NCI-H2196 treated with DMSO at 0.1 percent for 48 hours (cell line): ENCODE measurements at regions not wholly inside any gene's neighbourhood (a gene's known extent, or its start where the extent isn't known, plus 50 kb on each side); places are given as distances from the start of the nearest gene placed in this dataset.

Source experiments
- DNase-seq: peaks from one replicate; lab custom pipeline; 2025; ENCODE audit not compliant: unreplicated experiment; lab: John Stamatoyannopoulos, UW

DNA sequence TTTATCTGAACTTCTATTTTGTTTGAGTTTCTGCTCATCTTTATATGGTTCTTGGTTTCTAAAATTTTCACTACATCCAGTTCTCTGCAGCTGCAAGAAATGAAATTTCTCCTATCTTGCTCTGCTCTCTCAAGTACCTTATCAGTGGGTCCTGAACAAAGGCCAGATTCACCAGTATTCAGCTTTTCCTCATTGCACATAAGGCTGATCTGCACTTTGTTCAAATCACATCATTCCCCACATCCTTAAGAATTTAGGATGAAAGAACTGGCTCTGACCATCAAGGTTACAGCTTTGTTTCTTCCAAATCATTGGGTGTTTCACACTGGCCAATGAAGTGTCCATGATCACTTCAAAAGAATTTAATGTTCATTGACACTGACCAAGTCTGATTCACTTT, 211.4 kb downstream of the GRIN2B start:
- DNase-seq: no peak

DNA sequence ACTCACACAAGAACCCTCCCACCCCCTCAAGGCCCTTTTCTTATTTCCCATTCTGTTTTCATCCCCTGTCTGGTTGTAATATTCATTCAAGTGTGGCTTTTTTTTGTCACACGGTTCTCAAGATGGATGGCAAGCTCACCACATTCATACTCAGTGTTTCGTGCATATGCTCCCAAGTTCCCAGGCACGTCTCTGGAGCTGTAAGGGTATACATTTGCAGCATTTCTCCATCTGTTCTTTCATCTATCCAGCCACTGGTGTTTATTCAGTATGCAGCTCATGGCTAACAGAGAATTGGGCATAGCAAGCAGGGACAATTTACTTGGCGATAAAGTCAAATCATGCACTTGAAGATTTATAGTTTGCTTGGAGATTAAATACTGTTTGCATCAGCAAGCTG, 212.1 kb downstream of the GRIN2B start:
- DNase-seq: no peak

DNA sequence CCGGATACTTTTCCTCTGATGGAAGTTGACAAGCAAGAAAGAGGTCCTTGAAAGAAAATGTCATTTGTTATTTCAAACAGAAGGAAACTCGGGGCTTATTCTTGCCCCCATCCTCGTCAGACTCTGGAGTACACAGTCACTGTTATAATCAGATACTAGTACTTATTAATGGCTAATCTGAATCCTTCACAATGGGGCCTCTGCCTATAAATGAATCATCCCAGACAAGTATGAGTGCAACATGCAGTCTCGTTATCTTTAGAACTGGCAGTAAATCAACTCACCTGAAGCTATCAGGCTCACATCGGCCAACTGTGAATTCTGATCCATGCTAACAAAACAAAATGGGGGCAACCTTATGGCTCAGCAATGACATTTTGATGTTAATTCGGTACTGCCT, 216.7 kb downstream of the GRIN2B start:
- DNase-seq: no peak

DNA sequence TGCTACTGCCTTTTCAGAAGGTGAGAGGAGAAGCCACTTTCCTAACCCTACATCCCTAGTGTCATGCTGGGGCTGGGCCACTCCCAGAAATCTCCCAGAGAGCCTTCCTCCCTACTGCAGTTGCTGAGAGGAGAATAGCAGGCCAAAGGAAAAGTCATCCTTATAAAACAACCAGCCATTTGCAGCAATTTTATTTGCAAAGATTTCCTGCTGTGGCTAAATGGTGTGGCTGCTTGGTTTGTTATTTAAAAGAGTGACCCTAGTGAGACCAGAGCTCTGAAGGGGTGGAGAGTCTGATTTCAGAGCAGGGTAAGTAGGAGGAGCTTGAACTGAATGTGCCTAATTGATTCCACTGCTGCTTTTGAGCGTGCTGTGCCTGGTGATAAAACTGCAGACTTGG, 232.0 kb downstream of the GRIN2B start:
- no peak for DNase-seq

DNA sequence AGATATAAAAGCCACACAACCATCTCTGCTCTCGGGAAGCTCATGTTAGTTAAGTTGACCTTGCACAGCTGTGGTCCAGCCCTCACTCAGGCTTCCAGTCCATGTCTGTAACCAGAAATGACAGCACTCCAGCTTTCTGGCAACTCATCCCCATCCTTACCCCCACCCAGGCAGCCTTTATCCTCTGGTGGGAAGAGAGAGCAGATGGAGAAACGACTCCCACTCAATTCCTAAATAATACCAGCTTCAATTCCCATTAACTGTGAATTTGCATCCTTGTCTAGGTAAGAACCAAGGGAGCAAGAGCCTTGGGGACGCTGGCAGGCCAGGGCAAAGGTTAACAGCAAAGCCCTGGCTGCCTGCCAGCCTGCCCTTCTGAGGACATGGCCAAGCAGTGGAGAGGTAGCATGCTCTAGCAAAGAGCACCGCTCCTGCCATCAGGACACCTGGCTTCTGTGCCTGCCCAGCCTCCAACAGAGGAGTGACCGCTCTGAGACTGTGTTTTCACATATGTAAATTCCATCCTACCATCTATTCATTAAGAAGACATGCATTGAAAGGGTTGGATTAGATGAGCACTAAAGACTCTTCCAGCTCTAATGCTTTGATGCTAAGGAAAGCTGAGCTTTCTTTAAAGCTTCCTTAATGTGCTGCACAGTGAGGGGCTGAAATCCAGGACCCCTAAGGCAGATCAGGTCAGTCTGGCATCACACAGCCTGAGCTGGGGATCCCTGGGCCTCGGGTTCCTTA, 236.1 kb downstream of the GRIN2B start:
- DNase-seq: no peak

DNA sequence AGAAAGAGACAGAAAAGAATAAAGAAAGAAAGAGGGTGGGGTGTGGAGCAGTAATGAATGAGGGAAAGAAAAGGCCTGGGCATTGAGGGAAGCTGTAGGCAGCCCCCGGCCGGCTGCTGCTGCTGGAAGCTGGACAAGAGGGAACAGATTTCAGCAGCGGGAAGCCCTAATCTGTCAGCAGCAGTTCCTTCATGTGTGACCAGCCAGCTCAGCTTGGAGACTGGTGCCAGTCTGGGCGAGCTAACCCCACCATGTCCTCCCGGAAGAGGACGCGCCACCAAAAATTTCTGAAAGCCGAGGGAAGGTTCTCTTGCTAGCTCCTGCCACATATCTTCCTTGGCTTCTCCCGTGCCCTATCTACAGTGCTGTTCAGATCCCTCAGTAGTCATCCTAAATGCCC, 236.8 kb downstream of the GRIN2B start:
- no peak for DNase-seq

DNA sequence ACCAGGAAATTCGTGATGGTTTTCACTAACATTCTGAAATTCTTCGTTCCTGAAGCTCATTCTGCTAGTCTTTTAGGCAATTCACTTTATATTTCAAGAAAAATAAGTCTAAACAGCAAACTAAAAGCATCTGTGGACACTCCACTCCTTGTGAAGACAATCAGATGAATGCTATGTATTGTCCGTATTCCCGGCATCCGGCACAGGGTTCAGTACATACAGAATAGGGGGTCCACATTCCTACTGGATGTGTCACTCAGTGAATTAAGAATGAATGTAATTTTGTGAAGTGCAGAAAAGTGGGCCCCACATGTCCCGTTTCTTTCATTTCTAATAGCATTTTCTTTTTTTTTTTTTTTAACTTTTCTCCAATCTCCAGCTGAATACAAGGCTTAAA, 241.3 kb downstream of the GRIN2B start:
- no peak for DNase-seq

DNA sequence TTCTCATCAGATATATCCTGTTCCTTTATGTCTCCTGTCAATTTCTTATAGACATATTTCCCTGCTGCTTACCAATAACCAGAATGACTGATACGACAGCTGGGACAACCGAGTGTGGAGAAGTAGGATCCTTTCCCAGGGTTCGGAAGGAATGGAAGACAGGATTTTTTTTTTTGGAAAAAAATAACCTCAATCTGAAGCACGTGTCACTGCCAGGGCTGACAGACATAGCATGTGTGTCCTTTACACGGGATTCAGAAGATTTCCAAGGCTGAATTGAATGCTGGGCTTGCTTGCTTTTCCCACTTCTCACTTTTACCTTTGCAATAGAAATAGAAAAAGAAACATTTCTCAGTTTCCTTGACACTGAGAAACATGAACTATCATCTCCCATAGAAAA, 245.7 kb downstream of the GRIN2B start:
- DNase-seq: no peak

DNA sequence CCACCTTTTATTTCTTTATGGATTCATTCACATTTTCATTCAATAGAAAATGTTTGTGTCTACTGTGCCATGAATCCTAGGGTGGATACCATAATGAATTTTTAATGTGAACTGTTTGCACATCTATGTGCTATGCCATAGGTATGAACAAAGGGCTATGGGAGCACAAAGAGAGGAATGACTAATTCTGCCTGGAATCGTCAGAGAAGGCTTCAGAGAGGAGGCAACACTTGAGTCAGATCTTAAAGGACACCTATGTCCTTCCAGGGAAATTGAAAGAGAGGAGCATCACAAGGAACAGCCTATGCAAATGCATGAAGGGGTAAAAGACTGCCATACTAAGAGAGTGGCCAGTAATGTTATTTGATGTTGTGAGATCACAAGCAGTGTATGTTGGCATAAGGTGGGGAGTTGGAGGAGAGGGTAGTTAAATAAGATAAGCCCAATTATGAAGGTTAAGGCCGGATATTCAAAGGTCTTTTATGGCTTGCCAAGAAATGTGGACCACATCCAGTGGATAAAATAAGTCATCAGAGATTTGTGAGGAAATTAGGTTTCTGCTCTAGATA, 246.7 kb downstream of the GRIN2B start:
- no peak for DNase-seq

DNA sequence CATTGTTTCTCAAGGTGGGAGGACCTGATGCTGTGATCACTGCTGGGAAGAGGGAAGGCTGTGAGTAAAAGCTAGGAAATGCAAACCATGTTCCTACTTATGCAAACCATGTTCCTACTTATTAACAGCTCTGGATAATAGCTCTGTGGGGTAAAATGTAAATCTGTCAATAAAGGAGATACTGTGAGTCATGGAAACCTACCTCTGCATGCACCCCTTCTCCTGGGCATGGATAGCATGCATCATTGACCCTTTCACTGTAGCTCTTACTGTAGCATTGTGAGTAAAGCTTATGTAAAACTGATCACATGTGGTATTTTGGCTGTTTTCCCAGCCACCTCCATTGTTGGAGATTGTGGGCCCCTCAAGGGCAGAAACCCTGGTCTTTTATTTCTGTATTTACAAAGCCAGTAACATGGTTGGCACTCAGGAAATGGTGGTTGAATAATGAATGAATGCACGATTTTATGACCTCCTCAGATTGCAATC, 253.7 kb downstream of the GRIN2B start:
- DNase-seq: peak; percentile 16

DNA sequence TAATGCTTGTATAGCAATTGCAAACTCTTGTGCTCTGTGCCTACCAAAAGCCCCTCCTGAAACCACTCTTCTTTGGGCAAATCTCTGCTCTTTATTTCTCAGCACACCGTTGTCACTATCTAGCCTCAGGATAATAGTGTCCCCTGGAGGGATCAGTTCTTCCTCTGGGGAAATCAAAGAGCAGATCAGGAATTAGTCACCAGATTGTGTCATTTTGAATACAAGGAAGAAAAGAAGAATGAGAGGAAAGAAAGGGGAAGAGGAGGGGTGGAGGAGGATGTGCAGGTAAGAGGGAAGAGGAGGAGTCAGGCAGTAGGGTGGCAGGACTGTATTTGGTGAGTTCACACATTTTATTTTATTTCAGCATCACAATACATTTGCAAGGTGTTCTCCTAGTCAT, 256.4 kb downstream of the GRIN2B start:
- DNase-seq: no peak

DNA sequence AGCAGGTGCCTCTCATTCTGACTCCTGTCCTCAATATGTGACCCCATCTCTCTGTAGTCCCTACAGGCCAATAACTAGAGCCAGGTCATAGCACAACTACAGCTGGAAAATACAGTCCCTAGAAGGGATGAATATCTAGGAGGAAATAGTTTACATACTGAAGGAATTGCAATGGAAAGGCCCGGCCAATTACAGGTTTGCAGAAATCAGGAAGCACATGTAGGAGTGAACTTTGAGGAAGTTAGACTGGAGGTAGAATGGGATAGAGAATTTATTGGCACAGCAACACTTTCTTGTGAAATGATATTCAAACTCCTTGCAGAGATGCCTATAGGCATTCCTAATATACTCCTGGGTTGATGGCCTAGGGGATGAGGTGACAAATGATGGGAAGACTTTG, 257.3 kb downstream of the GRIN2B start:
- no peak for DNase-seq

DNA sequence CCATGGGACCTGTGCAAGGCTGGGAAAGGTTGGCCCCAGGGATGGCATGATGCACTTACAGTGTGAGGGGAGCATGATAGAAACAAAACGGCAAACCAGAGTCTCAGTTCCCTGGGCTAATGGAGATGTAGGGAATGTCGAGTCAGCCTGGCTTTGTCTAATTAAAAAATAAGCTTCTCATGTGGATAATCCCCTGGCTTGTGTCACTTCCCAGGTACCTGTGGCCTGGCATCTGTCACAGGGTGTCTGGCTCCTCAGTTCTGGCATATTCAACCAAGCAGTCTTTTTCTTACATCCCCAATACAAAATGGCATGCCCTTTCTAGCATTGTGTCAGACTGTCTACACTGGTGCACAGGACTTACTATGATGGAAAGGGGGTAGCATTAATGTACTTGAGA, 261.4 kb downstream of the GRIN2B start:
- DNase-seq: no peak

DNA sequence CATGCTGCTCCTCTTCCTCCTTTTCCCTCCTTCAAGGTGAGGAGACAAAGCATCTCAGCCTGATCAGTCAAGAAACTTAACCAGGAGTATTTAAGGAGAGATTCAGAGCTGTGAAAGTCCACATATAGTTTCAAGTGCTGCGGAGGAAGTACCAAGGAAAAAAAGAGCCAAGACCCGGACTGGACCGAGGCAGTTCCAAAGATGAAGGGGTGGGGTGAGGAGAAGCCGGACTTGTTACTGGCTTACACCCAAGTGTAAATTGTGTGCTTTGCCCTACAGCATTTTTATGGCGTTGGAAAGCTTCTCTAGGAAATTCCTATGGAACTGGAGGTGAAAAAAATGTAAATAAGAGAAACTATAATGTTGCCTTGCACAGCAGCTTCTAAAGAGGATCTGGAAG, 263.1 kb downstream of the GRIN2B start:
- no peak for DNase-seq

DNA sequence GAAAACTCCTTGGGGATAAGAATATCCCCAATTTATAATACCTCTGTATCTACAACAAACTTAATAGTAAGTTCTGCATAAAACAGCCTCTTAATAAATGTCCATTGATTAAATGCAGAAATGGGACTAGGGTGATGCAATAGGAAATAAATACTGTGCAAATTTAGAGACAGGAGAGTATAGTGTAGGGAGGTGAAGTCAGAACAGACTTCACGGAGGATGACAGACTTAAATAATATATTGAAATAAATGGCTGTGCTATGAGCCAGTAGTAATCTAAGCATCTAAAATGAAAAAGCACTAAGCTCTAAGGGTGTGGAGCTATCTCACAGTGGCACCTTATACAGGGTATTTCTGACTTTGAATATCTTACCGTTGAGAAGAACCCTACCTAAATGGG, 265.3 kb downstream of the GRIN2B start:
- DNase-seq: no peak

DNA sequence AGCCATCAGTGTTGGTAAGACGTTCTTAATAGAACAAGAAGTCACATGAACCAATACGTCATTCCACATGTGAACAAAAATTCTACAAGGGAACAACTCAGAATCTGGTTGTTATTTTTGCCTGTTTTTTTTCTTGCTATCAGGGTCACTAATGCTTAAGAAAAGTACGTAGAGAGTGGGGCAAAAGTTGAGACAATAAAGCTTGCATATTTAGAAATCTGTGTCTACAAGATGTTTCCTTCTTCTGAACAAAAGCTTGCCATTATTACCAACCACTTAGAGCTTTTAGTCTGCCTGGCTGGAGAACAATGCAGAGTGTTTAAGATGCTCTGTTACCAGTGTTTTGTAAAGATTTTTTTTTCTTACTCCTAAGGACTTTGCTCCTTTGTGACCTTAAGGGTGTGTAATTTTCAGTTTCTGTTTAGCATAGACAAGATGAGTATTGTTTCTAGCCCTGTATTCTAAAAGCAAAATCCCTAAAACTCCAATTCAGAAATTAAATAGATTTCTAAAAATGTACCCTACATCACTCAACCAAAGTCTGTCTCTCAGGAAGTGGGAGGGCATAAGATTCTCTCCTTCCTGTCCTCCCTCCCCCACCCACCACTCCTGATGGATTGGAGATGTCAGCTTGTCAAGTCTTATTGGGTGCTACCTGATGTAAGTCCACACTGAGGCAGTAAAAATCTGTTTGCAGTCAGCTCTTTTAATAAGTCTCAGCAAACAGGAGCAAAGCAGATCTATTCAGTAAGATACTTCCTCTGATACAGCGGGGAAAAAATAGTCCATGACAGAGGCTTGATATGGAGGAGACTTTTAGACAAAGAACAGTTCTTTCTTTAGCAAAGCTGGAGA, 267.6 kb downstream of the GRIN2B start:
- DNase-seq: no peak

DNA sequence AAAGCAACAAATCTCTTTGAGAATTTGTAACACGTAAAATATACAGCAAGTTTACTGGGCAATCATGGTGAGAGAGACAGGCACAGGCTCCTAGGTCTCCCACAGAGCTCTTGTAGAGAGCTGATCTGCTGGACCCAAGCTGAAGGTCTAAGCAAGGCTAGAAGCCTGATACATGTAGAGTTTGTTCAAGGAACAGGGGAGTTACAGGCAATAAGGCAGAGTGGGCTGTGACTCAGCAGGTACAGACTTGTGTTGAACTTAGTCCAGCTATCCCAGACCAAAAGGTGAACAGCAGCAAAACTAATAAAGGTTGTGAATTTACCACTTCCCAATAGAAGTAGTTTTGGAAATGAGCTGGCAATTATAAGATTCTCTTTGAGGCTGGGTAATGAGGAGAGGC, 273.6 kb downstream of the GRIN2B start:
- DNase-seq: no peak

DNA sequence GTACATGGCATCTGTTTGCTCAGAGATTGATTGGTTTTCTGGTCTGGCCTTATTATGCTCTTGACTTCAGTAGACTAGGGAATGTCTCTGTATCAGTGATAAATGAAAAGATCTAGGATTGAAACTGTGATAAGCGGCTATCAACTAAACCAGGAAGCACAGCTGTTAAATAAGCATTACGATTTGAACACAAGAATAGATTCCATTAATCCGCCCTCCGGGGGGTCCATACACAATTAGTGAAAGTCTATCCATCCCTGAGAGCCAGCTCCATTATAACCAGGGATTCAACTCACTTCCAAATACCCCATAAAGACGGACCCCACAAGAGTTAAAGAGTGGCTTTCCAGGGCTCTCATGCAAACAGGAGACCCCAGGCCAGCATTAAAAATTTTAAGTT, 279.0 kb downstream of the GRIN2B start:
- DNase-seq: no peak

DNA sequence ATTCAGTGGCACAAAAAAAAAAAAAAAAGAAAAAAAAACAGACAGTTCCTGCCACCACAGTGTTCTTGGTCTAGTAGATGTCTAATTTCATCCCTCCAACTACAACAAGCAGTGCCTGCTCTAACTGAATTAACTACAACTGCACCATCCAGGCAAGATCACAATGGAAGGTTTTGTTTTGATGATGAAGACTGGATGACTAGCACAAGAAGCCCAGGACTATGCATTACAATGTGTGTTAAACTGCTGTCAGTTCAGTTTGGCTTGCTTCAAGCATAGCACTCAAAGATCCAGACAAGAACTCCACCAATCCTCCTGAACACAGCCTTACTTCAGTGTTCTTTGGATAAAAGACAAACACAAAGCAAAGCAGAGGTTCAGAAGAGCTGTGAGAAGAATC, 279.9 kb downstream of the GRIN2B start:
- DNase-seq: no peak

DNA sequence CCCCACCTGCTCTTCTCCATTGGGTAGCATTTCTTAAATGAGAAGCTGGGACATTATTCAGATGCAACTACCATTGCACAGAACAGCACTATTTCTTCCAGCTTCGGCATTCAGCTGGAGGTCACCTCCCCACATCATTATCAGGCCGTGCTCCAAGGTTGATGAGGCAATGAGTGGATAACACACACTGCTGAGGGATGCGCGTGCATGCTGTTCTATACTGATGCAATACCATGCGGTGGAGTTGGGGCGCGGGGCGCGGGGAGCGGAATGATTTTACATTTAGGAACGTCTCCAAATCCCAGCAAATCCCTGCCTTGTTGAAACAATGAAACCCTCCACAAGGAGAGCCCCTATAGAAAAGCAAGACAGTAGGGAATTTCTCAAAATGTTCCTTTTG, 283.4 kb downstream of the GRIN2B start:
- no peak for DNase-seq

DNA sequence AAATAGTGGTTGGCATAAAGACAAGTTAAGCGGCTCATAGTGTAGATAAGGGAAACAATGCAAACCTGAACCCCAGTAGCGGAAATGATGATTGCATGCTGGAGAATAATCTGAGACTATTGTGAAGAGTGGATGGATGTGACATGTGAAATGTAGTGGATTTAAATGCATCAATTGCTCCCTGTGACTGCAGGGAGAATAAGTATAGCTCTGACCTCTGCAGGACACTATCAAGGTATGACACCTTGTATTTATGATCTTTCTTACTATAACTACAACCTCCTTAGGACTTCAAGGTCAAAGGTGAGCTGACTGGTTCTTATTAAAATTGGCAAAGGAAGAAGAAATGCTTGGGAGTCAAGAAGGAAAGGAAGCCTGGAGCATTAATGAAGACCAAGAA, 285.6 kb downstream of the GRIN2B start:
- no peak for DNase-seq

DNA sequence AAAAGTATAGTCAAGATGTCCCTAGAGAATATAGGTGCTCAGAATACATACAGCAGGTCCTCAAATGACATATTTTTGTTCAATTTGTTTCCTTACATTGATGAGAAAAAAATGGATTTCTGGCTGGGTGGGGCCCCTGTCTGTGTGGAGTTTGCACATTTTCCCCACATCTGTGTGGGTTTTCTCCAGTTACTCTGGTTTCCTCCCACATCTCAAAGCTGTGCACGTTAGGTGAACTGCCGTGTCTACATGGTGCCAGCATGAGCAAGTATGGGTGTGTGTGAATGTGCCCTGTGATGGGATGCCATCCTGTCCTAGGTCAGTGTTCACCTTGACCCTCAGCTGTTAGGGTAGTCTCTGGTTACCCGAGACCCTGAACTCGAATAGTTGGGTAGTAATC, 289.1 kb downstream of the GRIN2B start:
- no peak for DNase-seq
